Activated T-cell treated with anti-CD3 and anti-CD28 coated beads, Interleukin-2, amount 50 U/mL, for 24 hours (primary cell): ENCODE measurements at regions not wholly inside any gene's neighbourhood (a gene's known extent, or its start where the extent isn't known, plus 50 kb on each side); places are given as distances from the start of the nearest gene placed in this dataset.
"Not testable (repeated sequence)": the region's sequence is repeated elsewhere in the genome, so short reads cannot be mapped to it uniquely, and the experiment has no call there.

Experiments used
- DNase-seq: peaks from one replicate; pipeline ENCODE4 v3.0.0-alpha.2; 2020
- H3K27ac Mint-ChIP-seq: 2 replicates; pipeline ENCODE4 v1.8.0; 2020; ENCODE audit warnings: mild to moderate bottlenecking, mixed read lengths
- H3K27me3 Mint-ChIP-seq: 2 replicates; pipeline ENCODE4 v1.8.0; 2020; ENCODE audit warnings: mixed read lengths
- H3K36me3 Mint-ChIP-seq: 2 replicates; pipeline ENCODE4 v1.8.0; 2020; ENCODE audit warnings: low read depth, mixed read lengths
- H3K4me1 Mint-ChIP-seq: 2 replicates; pipeline ENCODE4 v1.8.0; 2020; ENCODE audit warnings: low read depth, mixed read lengths
- H3K4me3 Mint-ChIP-seq: 2 replicates; pipeline ENCODE4 v1.8.0; 2020; ENCODE audit warnings: mild to moderate bottlenecking, moderate library complexity, mixed read lengths
- H3K9me3 Mint-ChIP-seq: 2 replicates; pipeline ENCODE4 v1.8.0; 2020; ENCODE audit warnings: mixed read lengths

DNA sequence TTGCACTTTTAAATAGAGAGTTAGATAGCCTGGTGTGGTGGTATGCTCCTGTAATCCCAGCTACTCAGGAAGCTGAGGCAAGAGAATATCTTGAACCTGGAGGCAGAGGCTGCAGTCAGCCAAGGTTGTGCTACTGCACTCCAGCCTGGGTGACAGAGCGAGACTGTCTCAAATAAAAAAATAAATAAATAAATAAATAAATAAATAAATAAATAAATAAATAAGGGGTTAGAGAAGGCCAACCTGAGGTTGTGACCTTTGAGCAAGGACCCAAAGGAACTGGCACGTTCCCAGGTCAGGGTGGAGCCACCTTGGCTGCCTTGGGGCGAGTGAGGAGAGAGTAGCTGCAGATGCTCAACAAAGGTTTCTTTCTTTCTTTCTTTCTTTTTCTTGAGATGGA lies 65.3 kb upstream of the TENM4 start:
- Mint-ChIP-seq H3K4me3 (no peak overlapping the region), H3K27me3 (peaks cover 6% of the 10 kb centered on the region), H3K27ac (no peak overlapping the region), H3K36me3 (no peaks in the 10 kb centered on the region), H3K9me3 (peaks cover 6% of the 10 kb centered on the region), H3K4me1 (no peaks in the 10 kb centered on the region)
- DNase-seq, result no peak

DNA sequence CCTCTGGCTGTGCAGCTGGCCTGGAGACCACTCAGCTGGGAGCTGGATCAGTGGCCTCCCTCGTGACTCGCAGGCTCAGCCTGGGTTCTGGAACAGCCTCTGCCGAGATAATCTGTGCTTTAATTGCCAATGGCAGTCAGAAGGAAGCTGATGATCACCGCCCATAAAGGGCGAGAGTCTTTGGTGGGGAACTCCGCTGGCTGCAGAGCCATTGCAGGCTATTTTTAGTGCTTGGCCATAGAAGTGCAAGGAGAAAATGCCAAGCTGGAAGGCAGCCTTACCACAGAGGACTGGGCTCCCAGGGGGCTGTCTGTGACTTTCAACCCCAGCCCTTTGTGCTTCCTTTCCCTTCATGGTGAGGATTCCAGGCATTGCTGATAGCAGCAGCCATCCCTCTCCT lies 62.2 kb upstream of the TENM4 start:
- Mint-ChIP-seq H3K4me1 (no peaks in the 10 kb centered on the region), H3K36me3 (no peaks in the 10 kb centered on the region), H3K4me3 (no peak overlapping the region), H3K27me3 (peaks cover 6% of the 10 kb centered on the region), H3K27ac (no peak overlapping the region), H3K9me3 (peaks cover 8% of the 10 kb centered on the region)
- no peak for DNase-seq

DNA sequence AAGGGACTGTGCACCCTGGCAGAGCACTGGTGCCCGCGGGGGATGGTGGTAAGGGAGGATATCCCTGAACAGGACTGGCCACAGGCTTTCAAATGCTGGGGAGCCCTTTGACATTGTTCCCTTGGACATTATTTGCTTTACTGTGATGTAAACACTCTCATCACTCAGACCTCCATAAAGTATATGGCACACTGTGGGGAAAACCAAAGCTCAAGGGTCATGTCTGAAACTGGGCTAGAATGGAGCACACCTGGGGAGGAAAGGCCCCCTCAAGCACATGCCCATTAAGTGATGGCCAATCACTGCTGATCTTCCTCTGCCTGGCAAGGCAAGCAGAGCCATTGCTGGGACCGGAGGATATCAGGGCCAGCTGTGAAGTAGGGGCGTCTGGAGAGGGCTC lies 60.9 kb upstream of the TENM4 start:
- Mint-ChIP-seq H3K27me3 (peaks cover 2% of the 10 kb centered on the region), H3K27ac (no peak overlapping the region)
- no peak for DNase-seq

DNA sequence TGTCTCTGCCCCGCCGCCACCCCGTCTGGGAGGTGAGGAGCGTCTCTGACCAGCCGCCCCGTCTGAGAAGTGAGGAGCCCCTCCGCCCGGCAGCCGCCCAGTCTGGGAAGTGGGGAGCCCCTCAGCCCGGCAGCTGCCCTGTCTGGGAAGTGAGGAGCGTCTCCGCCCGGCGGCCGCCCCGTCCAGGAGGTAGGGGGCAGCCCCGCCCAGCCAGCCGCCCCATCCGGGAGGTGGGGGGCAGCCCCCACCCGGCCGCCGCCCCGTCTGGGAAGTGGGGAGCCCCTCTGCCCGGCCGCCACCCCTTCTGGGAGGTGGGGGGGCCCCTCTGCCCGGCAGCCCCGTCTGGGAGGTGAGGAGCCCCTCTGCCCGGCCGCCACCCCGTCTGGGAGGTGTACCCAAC lies 59.1 kb upstream of the TENM4 start:
- not testable (repeated sequence) for H3K36me3 Mint-ChIP-seq, H3K4me3 Mint-ChIP-seq, H3K4me1 Mint-ChIP-seq, DNase-seq, H3K27me3 Mint-ChIP-seq, H3K9me3 Mint-ChIP-seq, H3K27ac Mint-ChIP-seq

More for the DNA sequence above, 60.9 kb upstream of the TENM4 start:
- no peaks in the 10 kb centered on the region for H3K36me3 Mint-ChIP-seq
- no peak overlapping the region for H3K4me3 Mint-ChIP-seq
- peaks cover 8% of the 10 kb centered on the region for H3K9me3 Mint-ChIP-seq
- no peaks in the 10 kb centered on the region for H3K4me1 Mint-ChIP-seq

DNA sequence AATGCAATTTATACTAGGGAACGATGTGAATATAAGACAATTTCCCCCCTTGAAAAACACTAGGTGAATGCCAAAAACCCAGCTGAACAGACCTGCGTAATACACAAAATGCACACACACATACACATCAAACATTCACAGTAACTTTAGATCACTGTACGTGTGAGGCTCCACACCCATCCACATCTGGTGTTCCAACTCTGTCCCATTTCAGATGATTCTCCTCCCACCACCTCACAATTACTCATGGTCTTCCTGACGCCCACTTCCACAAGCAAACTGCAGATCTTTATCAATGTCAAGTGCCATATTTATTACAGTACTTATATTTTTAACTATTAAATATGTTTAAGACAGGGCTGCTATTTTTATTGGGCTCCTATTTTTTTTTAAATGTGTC lies 57.8 kb upstream of the TENM4 start:
- H3K27me3 Mint-ChIP-seq, result peaks cover 9% of the 10 kb centered on the region
- H3K4me3 Mint-ChIP-seq, result no peak overlapping the region
- no peak for DNase-seq
- no peak overlapping the region for H3K27ac Mint-ChIP-seq
- H3K9me3 Mint-ChIP-seq, result peaks cover 6% of the 10 kb centered on the region
- H3K4me1 Mint-ChIP-seq, result no peaks in the 10 kb centered on the region
- no peaks in the 10 kb centered on the region for H3K36me3 Mint-ChIP-seq

DNA sequence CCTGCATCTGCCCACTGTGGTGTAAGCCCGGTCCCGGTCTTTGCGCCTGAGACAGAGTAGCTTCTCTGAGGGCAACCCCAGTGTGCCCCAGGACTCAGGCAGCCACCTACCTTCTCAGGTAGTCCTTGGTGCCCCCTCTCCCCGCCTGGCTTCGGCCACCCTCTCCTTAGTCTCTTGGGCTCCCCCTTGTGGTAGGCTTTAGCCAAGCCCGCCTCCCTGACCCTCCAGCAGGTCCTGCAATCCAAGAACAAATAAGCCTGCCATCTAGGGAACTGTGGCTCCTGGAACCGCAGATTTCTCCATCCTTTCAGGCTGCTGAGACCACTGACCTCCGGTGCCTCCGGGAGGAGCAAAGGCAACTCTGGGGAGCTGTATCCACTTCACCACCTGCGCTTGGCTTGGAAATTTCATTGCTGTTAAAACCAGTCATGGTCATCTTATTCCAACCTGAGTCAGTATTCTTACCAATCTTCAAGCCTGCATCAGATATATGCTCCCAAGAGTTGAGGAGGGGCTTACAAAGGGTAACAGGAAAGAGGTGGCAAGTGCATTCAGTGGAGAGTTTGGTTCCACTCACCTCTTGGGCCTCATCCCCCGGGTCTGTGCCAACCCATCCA lies 52.8 kb upstream of the TENM4 start:
- Mint-ChIP-seq H3K36me3 (no peaks in the 10 kb centered on the region), H3K27ac (no peak overlapping the region), H3K4me1 (no peaks in the 10 kb centered on the region), H3K27me3 (peaks cover 9% of the 10 kb centered on the region), H3K4me3 (no peak overlapping the region), H3K9me3 (peaks cover under 1% of the 10 kb centered on the region)
- DNase-seq, result peak; percentile 38

DNA sequence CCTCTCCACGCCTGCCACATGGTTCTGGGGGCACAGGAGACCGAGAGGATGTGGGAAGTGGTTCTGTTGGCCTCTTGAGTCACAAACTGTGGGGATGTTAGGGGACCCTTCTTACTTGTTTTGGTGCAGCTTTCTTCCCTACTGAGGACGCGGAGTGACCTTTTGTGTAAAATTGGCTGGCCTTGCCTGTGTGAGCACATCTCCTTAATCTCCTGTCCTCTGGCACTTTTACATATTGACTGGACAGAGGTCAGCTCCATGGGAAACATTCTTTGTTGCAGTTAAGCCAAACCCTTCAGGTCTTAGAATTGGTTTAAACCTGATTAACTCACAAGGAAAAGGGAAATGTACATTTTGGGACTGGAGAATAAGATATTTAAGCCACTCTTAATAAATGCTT lies 51.2 kb upstream of the TENM4 start:
- H3K27ac Mint-ChIP-seq, result no peak overlapping the region
- H3K4me1 Mint-ChIP-seq, result no peaks in the 10 kb centered on the region
- H3K36me3 Mint-ChIP-seq, result no peaks in the 10 kb centered on the region
- peaks cover 9% of the 10 kb centered on the region for H3K27me3 Mint-ChIP-seq
- H3K4me3 Mint-ChIP-seq, result no peak overlapping the region
- DNase-seq, result no peak
- H3K9me3 Mint-ChIP-seq, result no peaks in the 10 kb centered on the region
